Loucy (cell line): ENCODE measurements at regions not wholly inside any gene's neighbourhood (a gene's known extent, or its start where the extent isn't known, plus 50 kb on each side); places are given as distances from the start of the nearest gene placed in this dataset.

Experiments
- CTCF ChIP-seq: fragments of 200-600 bp; sonication (generic); conservative IDR thresholded peaks from 2 replicates; pipeline ENCODE4 v1.5.1; 2014; ENCODE audit warnings: mild to moderate bottlenecking, antibody characterized with exemption, low read length
- EZH2phosphoT487 ChIP-seq: fragments of 200-600 bp; IDR thresholded peaks from 2 replicates; pipeline ENCODE4 v1.6.1; 2018; ENCODE audit warnings: antibody characterized with exemption, mild to moderate bottlenecking, moderate library complexity, borderline replicate concordance

GRCh38 chr10:61052469-61053205, 108.7 kb upstream of the RHOBTB1 start:
- TF ChIP-seq CTCF, result no peak
- no peak for TF ChIP-seq EZH2phosphoT487
